GM23248 (cell line): ENCODE measurements at regions not wholly inside any gene's neighbourhood (a gene's known extent, or its start where the extent isn't known, plus 50 kb on each side); places are given as distances from the start of the nearest gene placed in this dataset.

Experiments used
- DNase-seq: peaks from one replicate; pipeline ENCODE4 v3.0.0-alpha.2; 2015
- H2AFZ ChIP-seq: fragments of 200-600 bp; sonication (generic); 2 replicates; pipeline ENCODE4 v1.6.1; 2016; ENCODE audit warnings: antibody characterized with exemption
- H3F3A ChIP-seq: fragments of 200-600 bp; sonication (generic); 2 replicates; pipeline ENCODE4 v1.6.1; 2016; ENCODE audit warnings: mild to moderate bottlenecking, antibody characterized with exemption, mixed run types; ENCODE audit not compliant: insufficient read depth
- H3K27ac ChIP-seq: fragments of 200-600 bp; sonication (generic); 2 replicates; pipeline ENCODE4 v1.5.1; 2016; ENCODE audit warnings: mild to moderate bottlenecking
- H3K27me3 ChIP-seq: fragments of 200-600 bp; sonication (generic); replicated peaks from 2 replicates; pipeline ENCODE4 v1.6.1; 2016; ENCODE audit warnings: mild to moderate bottlenecking; ENCODE audit not compliant: insufficient read depth
- H3K36me3 ChIP-seq: fragments of 200-600 bp; sonication (generic); 2 replicates; pipeline ENCODE4 v1.6.1; 2016; ENCODE audit warnings: low read depth, mild to moderate bottlenecking
- H3K4me1 ChIP-seq: fragments of 200-600 bp; sonication (generic); 2 replicates; pipeline ENCODE4 v1.6.1; 2016; ENCODE audit warnings: mild to moderate bottlenecking; ENCODE audit not compliant: insufficient read depth
- H3K4me2 ChIP-seq: fragments of 200-600 bp; sonication (generic); one replicate; pipeline ENCODE4 v1.6.1; 2016; ENCODE audit warnings: mild to moderate bottlenecking; ENCODE audit not compliant: unreplicated experiment
- H3K4me3 ChIP-seq: fragments of 200-600 bp; sonication (generic); 2 replicates; pipeline ENCODE4 v1.5.1; 2016; ENCODE audit warnings: mild to moderate bottlenecking
- H3K79me2 ChIP-seq: fragments of 200-600 bp; sonication (generic); 2 replicates; pipeline ENCODE4 v1.6.1; 2016; ENCODE audit warnings: mild to moderate bottlenecking; ENCODE audit not compliant: insufficient read depth
- H3K9ac ChIP-seq: fragments of 200-600 bp; sonication (generic); 2 replicates; pipeline ENCODE4 v1.6.1; 2016; ENCODE audit warnings: mild to moderate bottlenecking
- H3K9me2 ChIP-seq: fragments of 200-600 bp; sonication (generic); 2 replicates; pipeline ENCODE4 v1.6.1; 2016; ENCODE audit warnings: mixed run types, mild to moderate bottlenecking, moderate library complexity; ENCODE audit not compliant: insufficient read depth
- H3K9me3 ChIP-seq: fragments of 200-600 bp; sonication (generic); one replicate; pipeline ENCODE4 v1.6.1; 2017; ENCODE audit warnings: low read depth
- H4K20me1 ChIP-seq: fragments of 200-600 bp; sonication (generic); 2 replicates; pipeline ENCODE4 v1.6.0; 2016; ENCODE audit not compliant: insufficient read depth
- EZH2 ChIP-seq: fragments of 200-600 bp; sonication (generic); IDR thresholded peaks from 2 replicates; pipeline ENCODE4 v1.6.1; 2018; ENCODE audit warnings: antibody characterized with exemption, mild to moderate bottlenecking; ENCODE audit not compliant: insufficient read depth, poor library complexity, severe bottlenecking
- EZH2phosphoT487 ChIP-seq: fragments of 200-600 bp; sonication (generic); IDR thresholded peaks from 2 replicates; pipeline ENCODE4 v1.6.1; 2018; ENCODE audit warnings: antibody characterized with exemption, moderate library complexity, mild to moderate bottlenecking, low read depth; ENCODE audit not compliant: insufficient read depth
- WGBS, 2 experiments: methylation state at CpG; one replicate each; pipeline ENCODE4 v1.1.6; 2015 to 2017; ENCODE audit warnings: low lambda C conversion rate in 2 of 2, low coverage in 1 of 2; ENCODE audit errors: missing lambda C conversion rate in 2 of 2; 5-methylcytosine and 5-hydroxymethylcytosine counted together
- in situ Hi-C: fragments of 300-500 bp; cut with MboI; formaldehyde crosslinking; loops from 2 replicates; pipeline ENCODE4 v1.15.0; 2020

DNA sequence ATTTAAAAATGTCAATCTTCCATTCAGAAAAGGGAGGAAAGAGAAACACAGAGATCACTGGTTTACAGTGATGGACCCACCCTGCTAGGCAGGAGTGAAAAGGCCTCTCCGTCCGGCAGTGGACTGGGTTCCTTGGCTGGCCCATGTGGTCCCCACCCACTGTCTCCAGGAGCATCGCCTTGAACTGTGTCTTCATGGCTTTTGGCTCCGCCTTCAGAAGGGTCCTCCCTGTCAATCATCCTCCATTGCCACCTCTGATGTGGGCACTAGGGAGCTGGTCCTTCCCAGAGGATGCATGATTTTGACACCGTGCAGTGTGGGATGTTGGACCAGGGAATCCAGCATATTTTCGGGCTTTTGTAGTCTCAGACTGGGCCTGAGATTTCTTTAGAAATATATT lies 58.2 kb upstream of the B3GAT1 start:
- no peak overlapping the region for H3K9ac ChIP-seq
- H4K20me1 ChIP-seq: no peaks in the 10 kb centered on the region
- H3K27me3 ChIP-seq: no peaks in the 10 kb centered on the region
- H3K79me2 ChIP-seq: no peaks in the 10 kb centered on the region
- H3F3A ChIP-seq: no peaks in the 10 kb centered on the region
- H3K4me2 ChIP-seq: no peak overlapping the region
- WGBS, 2 experiments: 37 to 38% methylated on average over 6 of the region's 6 CpGs
- H2AFZ ChIP-seq: no peak overlapping the region
- no peaks in the 10 kb centered on the region for H3K4me1 ChIP-seq
- no peak overlapping the region for H3K27ac ChIP-seq
- TF ChIP-seq EZH2phosphoT487 (no peak), EZH2 (no peak)
- DNase-seq: no peak
- H3K9me3 ChIP-seq: no peaks in the 10 kb centered on the region
- H3K36me3 ChIP-seq: no peaks in the 10 kb centered on the region
- H3K4me3 ChIP-seq: no peak overlapping the region
- in situ Hi-C loops: no loop called here
- H3K9me2 ChIP-seq: no peaks in the 10 kb centered on the region

DNA sequence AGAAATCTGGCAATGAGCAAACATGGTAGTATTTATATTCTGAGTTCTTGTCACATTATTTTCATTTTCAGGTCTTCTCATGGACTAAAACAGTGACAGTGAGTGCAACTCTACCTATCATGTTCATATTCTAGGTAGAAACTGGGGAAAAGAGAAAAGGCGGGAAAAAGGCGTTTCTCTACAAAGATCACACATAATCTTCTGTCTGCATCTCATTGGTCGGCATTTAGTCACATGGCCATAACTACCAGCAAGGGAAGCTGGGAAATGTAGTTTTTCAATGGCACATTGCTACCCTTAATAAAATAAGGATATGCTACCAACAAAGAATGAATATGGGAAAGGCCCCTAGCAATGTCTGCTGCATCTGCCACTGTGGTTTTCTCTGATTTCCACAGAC lies 57.6 kb upstream of the B3GAT1 start:
- Histone ChIP-seq H3K4me2 (no peak overlapping the region), H3K9ac (no peak overlapping the region), H3K9me2 (no peaks in the 10 kb centered on the region), H3F3A (no peaks in the 10 kb centered on the region), H2AFZ (no peak overlapping the region), H3K79me2 (no peaks in the 10 kb centered on the region), H4K20me1 (no peaks in the 10 kb centered on the region), H3K27me3 (no peaks in the 10 kb centered on the region), H3K36me3 (no peaks in the 10 kb centered on the region), H3K9me3 (no peaks in the 10 kb centered on the region), H3K4me1 (no peaks in the 10 kb centered on the region), H3K27ac (no peak overlapping the region), H3K4me3 (no peak overlapping the region)
- no peak for DNase-seq
- TF ChIP-seq EZH2phosphoT487 (no peak), EZH2 (no peak)
- in situ Hi-C loops: no loop called here
- 15% methylated on average over 3 of the region's 3 CpGs for WGBS, 2 experiments

DNA sequence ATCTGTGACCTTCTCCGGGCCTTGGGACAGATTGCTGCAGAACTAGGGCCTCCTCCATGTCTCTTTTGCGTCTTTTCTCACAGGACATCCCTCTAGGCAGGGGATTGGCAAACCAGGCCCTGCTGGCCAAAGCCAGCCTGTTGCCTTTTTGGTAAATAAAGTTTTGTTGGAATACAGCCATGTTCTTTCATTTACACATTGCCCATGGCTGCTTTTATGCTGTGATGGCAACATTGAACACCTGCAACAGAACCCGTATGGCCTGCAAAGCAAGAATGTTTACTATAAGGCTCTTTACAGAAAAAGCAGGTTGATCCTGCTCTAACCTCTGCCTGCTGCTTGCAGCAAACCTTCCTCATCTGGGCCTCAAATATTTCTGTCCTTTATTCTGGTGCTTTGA lies 56.8 kb upstream of the B3GAT1 start:
- in situ Hi-C loops: no loop called here
- Histone ChIP-seq H3K4me1 (no peaks in the 10 kb centered on the region), H3F3A (no peaks in the 10 kb centered on the region), H3K79me2 (no peaks in the 10 kb centered on the region), H3K4me2 (no peak overlapping the region), H3K9me3 (no peaks in the 10 kb centered on the region), H3K27me3 (no peaks in the 10 kb centered on the region), H3K9me2 (no peaks in the 10 kb centered on the region), H3K4me3 (no peak overlapping the region), H3K27ac (no peak overlapping the region), H3K36me3 (no peaks in the 10 kb centered on the region), H3K9ac (no peak overlapping the region), H2AFZ (no peak overlapping the region), H4K20me1 (no peaks in the 10 kb centered on the region)
- TF ChIP-seq EZH2 (no peak), EZH2phosphoT487 (no peak)
- DNase-seq: no peak
- 12 to 18% methylated on average over 3 of the region's 3 CpGs for WGBS, 2 experiments

DNA sequence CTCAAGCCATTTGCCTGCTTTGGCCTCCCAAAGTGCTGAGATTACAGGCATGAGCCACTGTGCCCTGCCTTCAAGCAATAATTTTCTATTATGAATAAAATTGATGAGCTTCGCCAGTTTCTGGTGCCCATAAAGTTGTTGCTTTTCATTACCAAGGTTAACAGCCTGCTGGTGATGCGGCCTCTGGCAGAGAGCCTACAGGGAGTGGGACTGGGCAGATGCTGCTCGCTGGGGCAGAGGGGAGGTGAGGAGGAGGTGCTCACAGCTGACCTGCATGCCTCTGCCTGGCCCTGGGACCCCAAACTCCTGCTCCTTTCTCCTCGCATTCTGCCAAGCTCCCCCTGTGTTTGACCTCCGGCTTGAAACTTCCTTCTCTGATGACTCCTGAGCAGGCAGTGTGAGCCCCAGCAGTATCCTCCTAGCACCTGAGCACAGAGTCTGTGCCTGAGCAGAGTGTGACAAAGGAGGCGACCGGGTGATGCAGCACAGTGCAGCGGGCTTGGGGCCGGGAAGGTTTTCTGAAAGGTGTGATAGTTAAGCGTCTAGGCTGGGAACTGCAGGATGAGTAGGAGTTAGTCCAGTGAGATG lies 56.1 kb upstream of the B3GAT1 start:
- 33% methylated on average over 9 to 10 of the region's 10 CpGs for WGBS, 2 experiments
- H3K36me3 ChIP-seq: no peaks in the 10 kb centered on the region
- no peaks in the 10 kb centered on the region for H3K79me2 ChIP-seq
- no peaks in the 10 kb centered on the region for H3K27me3 ChIP-seq
- no peaks in the 10 kb centered on the region for H3K9me2 ChIP-seq
- H3K4me3 ChIP-seq: no peak overlapping the region
- no peak overlapping the region for H3K4me2 ChIP-seq
- in situ Hi-C loops: no loop called here
- no peak overlapping the region for H3K9ac ChIP-seq
- TF ChIP-seq EZH2 (no peak), EZH2phosphoT487 (no peak)
- no peaks in the 10 kb centered on the region for H3K4me1 ChIP-seq
- H3F3A ChIP-seq: no peaks in the 10 kb centered on the region
- H2AFZ ChIP-seq: no peak overlapping the region
- no peak overlapping the region for H3K27ac ChIP-seq
- DNase-seq: no peak
- no peaks in the 10 kb centered on the region for H3K9me3 ChIP-seq
- no peaks in the 10 kb centered on the region for H4K20me1 ChIP-seq
